GM18511 (cell line): ENCODE measurements at regions not wholly inside any gene's neighbourhood (a gene's known extent, or its start where the extent isn't known, plus 50 kb on each side); places are given as distances from the start of the nearest gene placed in this dataset.

ENCODE experiments used
- ATAC-seq: cut with Tn5 transposase; IDR thresholded peaks from one replicate; pipeline ENCODE4 v1.9.1; 2021; ENCODE audit warnings: mild to moderate bottlenecking, moderate library complexity; ENCODE audit not compliant: unreplicated experiment

DNA sequence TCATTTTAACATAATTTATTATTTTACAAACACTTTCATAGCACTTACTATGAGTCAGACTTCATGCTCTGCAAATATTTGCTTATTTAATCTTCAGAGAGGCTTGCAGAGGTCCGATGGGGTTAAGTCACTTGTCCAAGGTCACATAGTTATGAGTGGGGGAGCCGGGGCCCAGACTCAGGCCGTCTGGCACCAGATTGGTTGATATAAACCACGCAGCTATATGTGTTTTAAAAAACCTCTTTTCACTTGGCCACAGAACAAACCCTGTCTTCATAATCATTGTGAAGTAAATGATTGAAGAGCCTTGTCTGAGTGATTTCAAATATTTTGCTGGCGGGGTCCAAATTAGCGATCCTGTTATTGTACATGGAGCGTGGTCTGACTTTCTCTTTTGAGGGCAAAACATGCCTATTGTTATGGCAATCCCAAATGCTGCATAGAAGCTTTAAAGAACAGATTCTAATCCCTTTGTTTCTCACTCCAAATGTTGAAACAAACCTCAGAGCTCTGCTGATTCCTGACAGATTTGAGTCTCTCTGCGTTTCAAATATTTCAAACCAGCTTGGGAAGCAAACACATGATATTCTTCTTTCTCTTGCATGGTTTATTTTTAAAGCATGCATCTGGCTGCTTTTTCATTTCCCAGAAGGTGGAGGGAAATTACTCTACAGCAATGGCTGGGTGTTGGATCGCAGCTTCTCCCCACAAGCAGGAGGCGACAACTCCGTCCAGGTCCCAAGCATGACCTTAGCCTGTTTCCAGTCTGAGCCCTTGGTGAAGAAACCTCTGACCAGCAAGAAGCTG is 142.4 kb downstream of the DDX1 start:
- ATAC-seq: no peak

DNA sequence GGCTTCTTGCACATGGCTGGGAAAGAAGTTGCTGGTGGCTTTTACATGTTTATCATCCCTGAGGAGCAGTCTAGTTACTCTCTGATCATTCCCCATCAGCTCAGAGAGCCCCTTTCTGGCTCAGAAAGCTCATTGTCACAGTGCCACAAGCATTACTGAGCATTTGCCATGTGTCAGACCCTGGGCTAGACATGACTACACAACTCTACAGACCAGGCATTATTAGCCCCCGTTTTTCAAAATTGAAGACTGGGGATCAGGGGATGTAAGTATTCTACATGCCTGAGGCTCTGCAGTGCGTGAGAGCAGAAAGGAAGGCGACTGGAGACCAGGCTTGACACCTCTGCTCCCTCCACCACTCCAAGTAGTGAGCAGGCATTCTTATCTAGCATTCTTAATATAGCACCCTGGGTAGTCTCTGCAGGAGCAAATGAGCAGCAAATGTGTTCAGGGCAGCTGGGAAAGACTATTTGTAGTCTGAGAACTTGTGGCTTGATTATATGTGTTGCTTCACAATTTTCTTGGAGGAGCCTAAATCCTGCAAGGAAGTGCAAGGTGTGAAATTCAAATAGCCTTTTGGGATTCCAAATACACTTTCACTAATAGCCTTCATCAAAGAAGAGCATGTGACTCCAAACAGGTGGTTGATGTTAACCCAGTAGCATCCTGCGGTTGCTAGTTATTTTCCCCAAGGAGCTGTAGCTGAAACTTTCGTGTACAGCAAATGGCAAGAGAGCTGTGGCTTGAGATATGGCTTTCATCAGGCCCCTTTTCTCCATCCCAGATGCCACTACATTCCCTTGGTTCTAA is 143.2 kb downstream of the DDX1 start:
- no peak for ATAC-seq

DNA sequence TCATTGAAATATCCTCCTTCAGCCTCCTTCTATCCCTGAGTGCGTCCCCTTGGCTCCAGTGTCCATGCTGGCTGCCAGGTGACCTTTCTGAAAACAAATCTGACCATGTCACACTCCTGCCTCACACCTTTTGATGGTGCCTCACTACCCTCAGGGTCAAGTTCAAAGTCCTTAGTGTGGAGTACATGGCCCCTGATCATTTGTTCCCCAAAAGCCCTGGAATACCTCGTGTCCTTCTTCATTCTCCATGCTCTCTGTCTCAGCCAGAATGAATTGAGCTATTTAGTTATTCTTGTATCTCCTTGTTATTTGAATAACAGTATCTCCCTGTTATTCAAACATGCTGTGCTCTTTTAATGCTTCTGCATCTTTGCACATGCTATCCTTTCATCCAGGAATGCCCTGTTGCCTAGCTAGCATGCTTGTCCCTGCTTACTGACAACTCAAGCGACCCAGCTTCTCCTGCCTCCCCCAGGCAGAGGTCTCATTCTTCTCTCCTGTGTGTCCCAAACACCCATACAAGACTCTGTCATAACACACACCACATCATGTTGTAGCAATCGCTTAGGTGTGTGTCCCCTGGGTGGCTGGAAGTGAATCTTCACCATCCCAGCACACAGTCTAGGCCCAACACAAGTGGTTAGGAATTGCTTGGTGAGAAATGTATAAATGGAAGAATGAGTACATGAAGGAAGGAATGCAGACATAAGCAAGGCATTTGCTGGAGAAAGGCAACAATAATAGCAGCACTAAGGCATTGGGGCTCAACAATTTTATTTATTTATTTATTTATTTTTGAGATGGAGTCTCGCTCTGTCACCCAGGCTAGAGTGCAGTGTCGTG is 144.0 kb downstream of the DDX1 start:
- ATAC-seq: no peak

DNA sequence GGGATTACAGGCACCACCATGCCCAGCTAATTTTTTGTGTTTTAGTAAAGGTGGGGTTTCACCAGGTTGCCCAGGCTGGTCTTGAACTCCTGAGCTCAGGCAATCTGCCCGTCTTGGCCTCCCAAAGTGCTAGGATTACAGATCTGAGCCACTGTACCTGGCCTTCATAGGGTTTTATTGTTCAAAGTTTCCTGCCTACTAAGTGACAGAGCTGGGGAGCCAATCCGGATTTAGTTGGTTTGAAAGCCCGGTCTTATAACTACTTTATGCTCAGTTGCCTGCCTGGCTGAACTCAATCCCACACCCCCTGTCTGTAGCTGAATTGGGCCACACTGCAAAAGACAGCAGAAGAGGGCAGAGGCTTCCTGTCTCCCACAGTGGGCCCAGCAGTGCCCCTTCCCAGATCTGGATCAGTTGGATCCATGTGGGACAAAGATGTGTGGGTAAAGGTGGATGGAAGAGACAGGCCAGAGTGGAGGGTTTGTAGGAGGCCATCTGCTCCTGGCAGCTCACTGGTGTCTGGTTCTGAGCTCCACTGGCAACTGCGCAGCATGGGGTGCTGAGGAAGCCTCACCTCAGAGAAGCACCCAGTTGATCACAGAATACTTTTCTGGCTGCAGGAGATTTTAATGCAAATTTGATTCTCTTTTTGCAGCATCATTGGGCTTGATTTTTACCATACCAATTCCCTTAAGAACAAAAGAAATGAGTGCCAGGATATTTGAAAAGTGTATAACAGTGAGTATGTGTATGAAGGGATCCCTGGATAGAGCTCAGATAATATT is 144.9 kb downstream of the DDX1 start:
- no peak for ATAC-seq

DNA sequence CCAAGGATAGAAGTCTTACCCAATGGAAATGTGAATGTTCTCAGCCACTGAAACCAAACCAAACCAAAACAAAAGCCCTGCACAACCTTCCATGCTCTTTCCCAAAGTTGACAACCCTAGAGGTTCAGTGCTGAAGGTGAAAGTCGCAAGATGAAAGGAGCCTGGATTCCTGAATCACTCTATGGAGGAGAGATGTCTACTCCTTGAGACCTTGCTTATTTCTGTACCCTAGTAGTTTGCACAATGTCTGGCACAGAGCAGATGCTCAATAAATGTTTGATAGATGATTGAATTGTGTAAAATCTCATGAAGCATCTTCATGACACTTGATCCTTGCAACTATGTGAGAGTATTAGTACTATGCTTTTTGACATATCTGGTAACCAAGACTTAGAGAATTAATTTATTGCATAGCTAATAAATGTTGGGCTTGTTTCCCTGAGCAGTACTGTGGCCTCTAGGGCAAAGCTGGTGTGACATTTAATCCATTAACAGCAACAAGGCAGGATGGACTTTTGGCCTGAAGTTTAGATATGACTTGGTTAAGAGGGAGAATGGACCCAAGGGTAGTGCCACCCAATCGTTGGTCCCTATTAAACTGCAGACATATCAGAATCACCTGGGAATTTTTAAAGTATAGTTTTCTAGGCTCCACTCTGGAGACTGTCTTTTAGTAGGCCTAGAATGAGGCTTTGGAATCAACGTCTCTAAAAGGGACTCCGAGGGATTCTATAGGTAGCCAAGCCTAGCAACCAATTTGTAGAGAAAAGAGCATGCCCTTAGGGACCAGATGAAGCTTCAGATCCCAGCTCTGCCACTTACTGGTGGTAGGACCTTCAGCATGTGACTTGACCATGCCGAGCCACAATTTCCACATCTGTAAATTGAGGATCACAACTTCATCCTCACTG is 145.9 kb downstream of the DDX1 start:
- ATAC-seq: no peak

DNA sequence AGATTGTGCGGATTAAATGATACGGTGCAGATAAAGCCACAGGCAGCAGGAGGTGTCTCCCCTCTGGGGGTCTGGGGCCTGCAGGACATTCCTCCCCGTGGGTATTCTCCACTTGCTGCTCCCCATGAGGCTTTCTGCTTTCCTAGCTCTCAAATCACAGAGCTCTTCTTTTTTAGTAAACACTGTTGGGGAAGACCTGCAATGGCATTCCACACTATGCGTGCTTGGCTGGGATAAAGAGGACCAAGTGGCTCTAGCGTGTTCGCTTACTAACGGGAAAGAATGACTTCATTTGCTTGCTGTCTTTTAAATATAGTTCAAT is 146.5 kb downstream of the DDX1 start:
- ATAC-seq: no peak

DNA sequence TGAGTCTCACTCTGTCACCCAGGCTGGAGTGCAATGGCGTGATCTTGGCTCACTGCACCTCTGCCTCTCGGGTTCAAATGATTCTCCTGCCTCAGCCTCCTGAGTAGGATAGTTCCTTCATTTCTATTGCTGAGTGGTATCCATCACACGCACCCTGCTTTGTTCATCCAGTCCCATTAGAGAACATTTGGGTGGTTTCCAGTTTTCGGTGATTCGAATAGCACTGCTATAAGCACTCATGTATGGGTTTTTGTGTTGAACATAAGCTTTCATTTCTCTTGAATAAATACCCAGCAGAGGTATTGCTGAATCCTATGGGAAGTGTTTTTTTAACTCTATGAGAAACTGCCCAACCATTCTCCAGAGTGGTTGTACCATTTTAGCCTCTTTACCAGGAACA is 147.3 kb downstream of the DDX1 start:
- no peak for ATAC-seq

DNA sequence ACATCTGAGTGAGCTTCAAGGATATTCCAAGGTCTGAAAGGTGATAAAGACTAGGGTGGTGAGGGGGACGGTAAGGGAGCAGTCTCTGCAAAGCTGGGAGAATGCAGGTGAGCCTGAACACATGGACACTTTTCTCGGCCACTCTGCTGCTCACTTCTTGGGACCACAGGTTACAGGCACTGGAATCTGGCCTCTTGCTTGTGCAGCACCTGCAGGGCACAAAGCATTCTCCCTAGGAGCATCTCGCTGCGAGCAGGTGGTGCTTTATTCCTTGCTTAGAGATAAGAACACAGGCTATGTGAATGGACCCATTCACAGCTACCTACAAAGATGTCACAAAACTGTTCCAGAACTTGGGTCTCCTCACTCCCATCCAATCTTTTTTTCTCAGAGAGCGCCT is 153.2 kb downstream of the DDX1 start:
- ATAC-seq: no peak

DNA sequence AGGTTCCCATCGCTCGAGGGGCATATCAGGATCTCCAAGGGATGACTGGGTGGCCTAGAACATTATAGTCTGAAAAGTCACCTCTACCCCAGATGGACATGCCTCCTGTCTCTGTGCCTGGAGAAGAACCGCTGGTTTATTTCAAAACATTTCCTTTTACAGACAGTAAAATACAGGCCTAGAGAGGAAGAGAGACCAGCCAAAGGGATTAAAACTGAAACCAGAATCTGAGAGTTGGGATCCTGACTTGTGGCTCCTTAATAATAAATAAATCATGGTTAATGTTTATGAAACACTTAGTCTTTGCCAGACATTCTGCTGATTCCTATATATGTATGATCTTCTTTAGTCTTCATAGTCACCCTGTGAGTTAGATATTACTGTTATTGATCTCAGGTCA is 153.7 kb downstream of the DDX1 start:
- no peak for ATAC-seq

DNA sequence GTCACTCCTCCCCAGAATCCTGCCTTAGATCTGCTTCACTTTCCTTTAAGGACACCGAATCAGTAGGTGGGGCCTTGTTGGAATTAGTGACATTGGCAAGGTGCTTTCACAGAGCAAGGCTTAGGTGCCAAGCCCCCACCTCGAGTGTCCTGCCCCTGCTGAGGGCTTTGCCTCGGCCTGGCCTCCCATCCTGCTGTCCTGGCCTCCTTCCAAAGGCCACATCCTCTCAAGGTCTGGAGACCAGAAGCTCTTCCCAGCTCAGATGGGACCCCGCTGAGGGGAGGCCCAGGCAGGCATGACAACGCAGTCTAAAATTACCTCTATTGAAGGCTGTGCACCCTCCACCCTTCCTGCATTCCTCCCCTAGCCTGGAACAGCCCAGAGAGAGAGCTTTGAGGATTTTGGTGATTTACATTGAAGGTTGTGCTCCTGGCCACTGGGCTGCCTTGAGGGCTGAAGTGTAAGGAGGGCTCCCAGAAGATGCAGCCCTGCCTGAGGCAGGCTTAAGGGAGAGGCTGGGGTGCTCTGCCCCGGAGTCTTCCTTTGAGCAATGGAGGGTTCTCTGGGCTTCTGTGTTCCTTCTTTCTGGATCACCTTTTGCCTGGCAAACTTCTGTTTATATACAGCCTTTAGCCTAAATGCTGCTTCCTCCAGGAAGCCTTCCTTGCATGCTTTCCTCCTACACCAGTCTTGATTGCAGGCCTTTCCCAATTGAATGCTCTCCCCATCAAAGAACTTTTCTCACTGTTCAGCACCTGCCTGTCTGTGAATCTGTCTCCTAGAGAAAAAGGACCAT is 154.4 kb downstream of the DDX1 start:
- no peak for ATAC-seq

DNA sequence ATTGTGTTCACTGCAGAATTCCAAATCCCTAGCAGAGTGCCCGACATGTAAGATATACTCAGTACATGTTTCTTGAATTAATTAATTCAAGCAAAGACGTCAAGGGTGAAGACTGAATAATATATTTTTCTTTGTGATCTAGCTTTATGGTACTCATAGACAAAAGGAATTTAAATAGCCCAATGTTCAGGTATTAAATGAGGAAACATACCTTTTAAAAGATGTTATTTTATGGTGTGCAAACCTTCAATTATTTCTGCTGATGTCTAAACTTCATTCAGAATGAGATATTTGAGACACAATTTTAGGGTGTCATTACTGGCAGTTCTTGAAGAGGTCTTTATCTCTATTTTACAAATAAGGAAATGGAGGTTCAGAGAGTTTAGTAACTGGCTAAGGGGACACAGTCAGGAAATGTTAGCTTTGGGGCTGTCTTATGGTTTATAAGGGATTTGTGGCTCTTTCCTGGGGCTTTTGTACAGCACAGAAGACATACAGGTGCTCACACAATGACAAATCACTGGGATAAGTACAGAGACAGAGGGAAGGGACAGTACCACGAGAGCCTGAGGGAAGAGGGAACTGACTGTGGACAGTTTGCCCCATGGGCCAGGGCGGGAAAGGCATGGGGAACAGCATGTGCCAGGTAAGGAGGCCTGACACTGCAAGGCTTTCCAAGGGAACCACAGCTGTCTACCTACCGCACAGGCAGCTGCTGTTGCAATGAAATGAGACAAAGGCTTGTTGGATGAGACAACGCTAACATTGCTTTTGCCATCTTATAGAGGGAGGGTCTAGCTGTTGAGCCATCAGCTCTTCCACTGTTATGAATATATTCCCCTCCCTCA is 155.3 kb downstream of the DDX1 start:
- ATAC-seq: no peak

DNA sequence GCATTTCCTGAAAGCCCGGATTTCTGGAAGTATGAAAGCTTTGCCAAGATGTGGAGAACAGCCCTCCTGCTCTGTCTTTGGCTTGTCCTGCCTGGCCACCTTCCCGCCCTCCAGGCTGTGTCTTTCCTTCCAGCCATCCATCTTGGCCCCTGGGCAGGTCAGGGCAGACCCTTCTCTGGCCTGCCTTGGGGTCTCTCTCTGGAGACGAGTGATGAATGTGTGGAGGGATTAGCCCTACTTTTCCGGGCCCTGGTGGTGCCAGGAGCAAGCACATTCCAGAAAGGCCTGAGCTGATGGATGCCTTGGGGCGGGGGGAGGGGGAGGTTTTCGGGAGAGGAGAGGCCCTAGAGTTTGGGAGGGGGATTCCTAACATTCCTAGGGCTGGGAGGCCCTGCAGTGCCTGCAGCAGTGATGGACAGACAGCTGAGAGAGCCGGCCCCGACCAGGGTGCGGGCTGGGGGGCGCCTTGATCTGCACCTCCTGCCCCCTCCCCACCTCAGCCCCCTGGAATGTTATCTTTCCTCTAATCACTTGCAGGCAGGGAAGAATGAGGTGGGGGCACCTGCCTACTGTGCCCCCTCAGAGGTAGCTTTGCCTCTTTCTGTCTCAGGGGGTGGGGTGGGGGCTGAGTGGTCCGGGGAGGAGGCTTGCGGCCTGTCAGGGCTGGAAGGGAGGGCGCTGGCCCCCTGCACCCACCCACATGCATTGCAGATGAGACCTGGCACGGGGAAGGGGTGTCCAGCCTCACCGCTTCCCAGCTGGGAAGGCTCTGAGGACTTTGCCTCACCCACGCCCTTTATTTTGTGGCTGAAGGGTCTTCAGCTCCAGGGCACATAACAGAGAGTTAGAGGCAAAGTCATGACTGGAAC is 156.2 kb downstream of the DDX1 start:
- no peak for ATAC-seq

DNA sequence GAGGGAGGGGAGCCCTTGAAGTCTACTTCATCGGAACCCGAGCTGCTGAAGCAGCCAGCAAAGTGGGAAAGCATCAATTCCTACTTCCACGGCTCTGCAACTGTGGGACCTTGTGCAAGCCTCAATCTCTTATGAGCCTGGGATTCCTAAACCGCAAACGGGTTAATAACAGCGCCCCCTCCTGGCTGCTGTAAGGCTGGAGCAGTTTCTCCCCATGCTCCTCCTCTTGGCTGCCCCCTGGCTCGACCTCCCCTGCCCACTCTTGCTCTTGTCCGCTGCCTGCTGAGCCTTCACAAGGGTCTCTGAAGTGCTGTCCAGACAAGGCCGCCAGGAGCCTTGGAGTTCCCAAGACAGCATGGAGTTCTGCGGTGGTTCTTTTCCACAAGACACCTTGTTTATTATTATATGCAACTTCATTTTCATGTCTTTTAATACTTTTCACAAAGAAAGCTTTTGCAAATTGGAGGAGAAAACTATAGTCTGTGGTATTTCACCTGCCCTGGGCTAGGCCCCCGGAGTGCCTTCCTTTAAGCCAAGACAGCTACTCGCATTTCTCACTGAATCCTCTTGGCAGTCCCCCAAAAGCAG is 157.2 kb downstream of the DDX1 start:
- ATAC-seq: no peak

DNA sequence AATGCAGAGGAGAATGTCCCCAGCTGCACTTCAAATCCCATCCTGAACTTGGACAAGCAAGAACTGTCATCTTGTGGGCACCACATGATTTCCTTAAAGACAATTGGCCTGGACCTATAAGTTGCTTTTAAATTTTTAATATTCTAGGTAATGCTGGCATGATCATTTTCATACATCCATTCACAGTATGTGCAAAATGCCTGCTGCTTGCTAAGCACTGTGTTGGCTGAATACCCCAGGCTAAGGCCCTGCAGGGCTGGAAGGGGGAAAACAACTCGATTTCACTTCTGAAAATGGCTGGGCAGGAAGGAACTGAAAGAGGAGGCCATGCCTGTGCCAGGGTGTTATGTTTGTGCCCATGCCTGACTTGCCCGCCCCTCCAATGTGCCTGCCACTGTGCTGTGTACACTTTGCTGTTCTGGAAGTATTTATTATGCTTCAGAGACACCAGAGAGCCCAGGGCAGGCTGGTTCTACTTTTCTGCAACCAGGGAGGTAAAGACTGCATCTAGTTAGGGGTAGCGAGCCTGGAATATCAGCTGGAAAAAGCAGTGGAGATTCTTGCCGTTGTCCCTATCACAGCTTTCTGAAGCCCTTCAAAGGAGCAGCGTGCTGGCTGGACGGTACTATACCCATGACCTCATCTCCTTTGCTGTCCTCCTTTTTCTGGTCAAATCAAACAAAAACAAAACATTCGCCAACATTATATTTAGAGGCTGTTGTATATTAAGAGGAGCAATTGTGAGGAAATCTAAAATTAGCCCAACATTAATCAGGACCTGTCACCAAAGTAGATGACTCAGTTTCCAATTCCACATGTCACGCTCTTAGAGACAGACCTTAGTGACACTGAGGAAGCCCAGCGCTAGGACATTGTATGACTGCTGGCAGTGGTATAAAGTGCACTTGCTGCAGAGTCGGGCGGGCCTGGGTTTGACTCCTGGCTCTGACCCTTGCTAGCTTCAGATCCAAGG is 158.1 kb downstream of the DDX1 start:
- ATAC-seq: no peak

DNA sequence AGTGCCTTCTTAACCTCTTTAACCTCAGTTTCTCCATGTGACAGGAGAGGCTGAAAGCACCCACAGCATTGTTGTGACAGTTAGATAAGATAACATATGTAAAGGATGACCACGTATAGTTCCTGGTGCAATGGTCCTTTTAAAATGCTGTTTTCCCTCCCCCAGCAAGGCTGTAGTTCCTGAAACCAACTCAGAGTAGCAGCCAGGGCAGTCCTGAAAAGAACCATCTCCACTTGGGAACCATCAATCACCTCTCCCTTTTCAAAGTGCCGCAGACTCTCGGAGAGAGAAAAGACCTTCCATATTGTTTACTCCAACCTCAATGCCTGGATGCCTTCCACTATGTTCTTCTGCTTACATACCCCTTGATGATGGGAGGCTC is 158.8 kb downstream of the DDX1 start:
- no peak for ATAC-seq
